Endodermal cell (in vitro differentiated cells): ENCODE measurements at regions not wholly inside any gene's neighbourhood (a gene's known extent, or its start where the extent isn't known, plus 50 kb on each side); places are given as distances from the start of the nearest gene placed in this dataset.

Source experiments
- DNase-seq: peaks from one replicate; pipeline ENCODE4 v3.0.0-alpha.2; 2017
- H3K27ac ChIP-seq: 2 replicates; pipeline ENCODE4 v1.5.1; 2013; ENCODE audit warnings: mild to moderate bottlenecking, low read depth, low read length, moderate library complexity
- H3K27me3 ChIP-seq: 2 replicates; pipeline ENCODE4 v1.6.1; 2013; ENCODE audit warnings: mild to moderate bottlenecking, low read length, moderate library complexity; ENCODE audit not compliant: insufficient read depth, control insufficient read depth, poor library complexity, severe bottlenecking
- H3K36me3 ChIP-seq: 2 replicates; pipeline ENCODE4 v1.7.0; 2013; ENCODE audit warnings: mild to moderate bottlenecking, low read length, moderate library complexity; ENCODE audit not compliant: control insufficient read depth, insufficient read depth
- H3K4me1 ChIP-seq: one replicate; pipeline ENCODE4 v1.7.0; 2013; ENCODE audit warnings: low read length; ENCODE audit not compliant: control insufficient read depth, insufficient read depth
- H3K4me3 ChIP-seq: 2 replicates; pipeline ENCODE4 v1.5.1; 2013; ENCODE audit warnings: mild to moderate bottlenecking, low read length, moderate library complexity
- H3K9ac ChIP-seq: 2 replicates; pipeline ENCODE4 v1.6.1; 2013; ENCODE audit warnings: mild to moderate bottlenecking, low read length, moderate library complexity; ENCODE audit not compliant: poor library complexity, severe bottlenecking; ENCODE audit errors: extremely low read depth
- H3K9me3 ChIP-seq: 2 replicates; pipeline ENCODE4 v1.6.1; 2013; ENCODE audit warnings: mild to moderate bottlenecking, low read length, moderate library complexity; ENCODE audit not compliant: control insufficient read depth
- H3K27ac Mint-ChIP-seq: 2 replicates; pipeline ENCODE4 v1.8.0; 2020; ENCODE audit warnings: mixed read lengths
- H3K27me3 Mint-ChIP-seq: 2 replicates; pipeline ENCODE4 v1.8.0; 2021; ENCODE audit warnings: mild to moderate bottlenecking, mixed read lengths; ENCODE audit not compliant: insufficient read depth
- H3K36me3 Mint-ChIP-seq: 2 replicates; pipeline ENCODE4 v1.8.0; 2020; ENCODE audit warnings: low read depth, mixed read lengths
- H3K4me1 Mint-ChIP-seq: 2 replicates; pipeline ENCODE4 v1.8.0; 2020; ENCODE audit warnings: mixed read lengths
- H3K4me3 Mint-ChIP-seq: 2 replicates; pipeline ENCODE4 v1.8.0; 2020; ENCODE audit warnings: mild to moderate bottlenecking, moderate library complexity, mixed read lengths
- H3K9me3 Mint-ChIP-seq: 2 replicates; pipeline ENCODE4 v1.8.0; 2020; ENCODE audit warnings: mild to moderate bottlenecking, mixed read lengths
- WGBS, 2 experiments: methylation state at CpG; one replicate each; pipeline versions ENCODE4 v1.1.5 to v1.1.7; 2013; ENCODE audit warnings: missing lambda C conversion rate in 2 of 2, mixed read lengths in 1 of 2; ENCODE audit not compliant: insufficient coverage in 1 of 2, insufficient read length in 1 of 2; 5-methylcytosine and 5-hydroxymethylcytosine counted together
- TF ChIP-seq, protein P1 (sequence below): fragments of 200-600 bp; sonication (generic); conservative IDR thresholded peaks from 2 replicates; pipeline ENCODE4 v1.5.0; 2021; ENCODE audit warnings: antibody characterized with exemption, mild to moderate bottlenecking

- no peaks in the 10 kb centered on the region for H3K36me3 Mint-ChIP-seq
- H3K36me3 ChIP-seq: no peaks in the 10 kb centered on the region
- 86% methylated on average over 1 of the region's 1 CpG; no CpG with 5 or more reads in 1 of the 2 experiments for WGBS, 2 experiments
- H3K9ac ChIP-seq: no peak overlapping the region
- H3K4me1 ChIP-seq: peaks cover 15% of the 10 kb centered on the region
- TF ChIP-seq, protein P1, sequence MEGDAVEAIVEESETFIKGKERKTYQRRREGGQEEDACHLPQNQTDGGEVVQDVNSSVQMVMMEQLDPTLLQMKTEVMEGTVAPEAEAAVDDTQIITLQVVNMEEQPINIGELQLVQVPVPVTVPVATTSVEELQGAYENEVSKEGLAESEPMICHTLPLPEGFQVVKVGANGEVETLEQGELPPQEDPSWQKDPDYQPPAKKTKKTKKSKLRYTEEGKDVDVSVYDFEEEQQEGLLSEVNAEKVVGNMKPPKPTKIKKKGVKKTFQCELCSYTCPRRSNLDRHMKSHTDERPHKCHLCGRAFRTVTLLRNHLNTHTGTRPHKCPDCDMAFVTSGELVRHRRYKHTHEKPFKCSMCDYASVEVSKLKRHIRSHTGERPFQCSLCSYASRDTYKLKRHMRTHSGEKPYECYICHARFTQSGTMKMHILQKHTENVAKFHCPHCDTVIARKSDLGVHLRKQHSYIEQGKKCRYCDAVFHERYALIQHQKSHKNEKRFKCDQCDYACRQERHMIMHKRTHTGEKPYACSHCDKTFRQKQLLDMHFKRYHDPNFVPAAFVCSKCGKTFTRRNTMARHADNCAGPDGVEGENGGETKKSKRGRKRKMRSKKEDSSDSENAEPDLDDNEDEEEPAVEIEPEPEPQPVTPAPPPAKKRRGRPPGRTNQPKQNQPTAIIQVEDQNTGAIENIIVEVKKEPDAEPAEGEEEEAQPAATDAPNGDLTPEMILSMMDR: no peak
- no peaks in the 10 kb centered on the region for H3K27me3 ChIP-seq
- H3K27me3 Mint-ChIP-seq: no peaks in the 10 kb centered on the region
- H3K9me3 ChIP-seq: peaks cover 4% of the 10 kb centered on the region
- H3K27ac Mint-ChIP-seq: no peak overlapping the region
- DNase-seq: no peak
- H3K4me3 Mint-ChIP-seq: no peak overlapping the region
- H3K4me3 ChIP-seq: no peak overlapping the region
- H3K9me3 Mint-ChIP-seq: no peaks in the 10 kb centered on the region
- peaks cover 33% of the 10 kb centered on the region for H3K4me1 Mint-ChIP-seq
- no peak overlapping the region for H3K27ac ChIP-seq
These were observed 108.8 kb downstream of the HMHB1 start for GRCh38 chr5:143920772-143921171.

- Mint-ChIP-seq H3K27ac (no peak overlapping the region), H3K27me3 (no peaks in the 10 kb centered on the region), H3K9me3 (no peaks in the 10 kb centered on the region), H3K4me1 (peaks cover 37% of the 10 kb centered on the region), H3K36me3 (no peaks in the 10 kb centered on the region), H3K4me3 (no peak overlapping the region)
- peaks cover 4% of the 10 kb centered on the region for H3K9me3 ChIP-seq
- no peak overlapping the region for H3K4me3 ChIP-seq
- no peak overlapping the region for H3K27ac ChIP-seq
- no peaks in the 10 kb centered on the region for H3K27me3 ChIP-seq
- peaks cover 15% of the 10 kb centered on the region for H3K4me1 ChIP-seq
- 60 to 94% methylated on average over 1 of the region's 1 CpG for WGBS, 2 experiments
- H3K36me3 ChIP-seq: no peaks in the 10 kb centered on the region
- no peak overlapping the region for H3K9ac ChIP-seq
- TF ChIP-seq, protein P1: no peak
- no peak for DNase-seq
These were observed 109.8 kb downstream of the HMHB1 start for GRCh38 chr5:143921525-143922311.

- Histone ChIP-seq H3K36me3 (no peaks in the 10 kb centered on the region), H3K27ac (no peak overlapping the region), H3K4me3 (no peak overlapping the region), H3K27me3 (no peaks in the 10 kb centered on the region), H3K9me3 (peaks cover 12% of the 10 kb centered on the region), H3K4me1 (peaks cover 15% of the 10 kb centered on the region), H3K9ac (no peak overlapping the region)
- Mint-ChIP-seq H3K4me1 (peaks cover 37% of the 10 kb centered on the region), H3K36me3 (peaks cover 3% of the 10 kb centered on the region), H3K4me3 (no peak overlapping the region), H3K9me3 (peaks cover 3% of the 10 kb centered on the region), H3K27me3 (no peaks in the 10 kb centered on the region), H3K27ac (no peak overlapping the region)
- 70 to 87% methylated on average over 2 of the region's 2 CpGs for WGBS, 2 experiments
- no peak for DNase-seq
- TF ChIP-seq, protein P1: no peak
These were observed 110.8 kb downstream of the HMHB1 start for GRCh38 chr5:143922718-143923117.
